HTR-8/SVneo (cell line): ENCODE measurements at regions not wholly inside any gene's neighbourhood (a gene's known extent, or its start where the extent isn't known, plus 50 kb on each side); places are given as distances from the start of the nearest gene placed in this dataset.

Experiments
- DNase-seq: peaks from one replicate; pipeline ENCODE4 v3.0.0; 2011; ENCODE audit warnings: low spot score, mixed read lengths; ENCODE audit not compliant: insufficient read length
- FAIRE-seq: peaks from 2 replicates; lab custom pipeline; 2011; peaks lifted over from hg19 to GRCh38; lab: Jason Lieb, UNC

- FAIRE-seq (no peak), DNase-seq (no peak)
Observed at GRCh38 chr3:117751651-117752050, 1042.1 kb downstream of the TUSC7 start.

- DNase-seq (no peak), FAIRE-seq (no peak)
Observed at GRCh38 chr3:117752984-117753717, 1043.6 kb downstream of the TUSC7 start.

- DNase-seq: no peak
- no peak for FAIRE-seq
Observed at GRCh38 chr3:117754058-117754457, 1044.5 kb downstream of the TUSC7 start.

GRCh38 chr3:117754841-117755240 lies 1045.3 kb downstream of the TUSC7 start:
- FAIRE-seq (no peak), DNase-seq (no peak)

GRCh38 chr3:117756563-117756962 lies 1047.0 kb downstream of the TUSC7 start:
- DNase-seq: no peak
- FAIRE-seq: no peak

GRCh38 chr3:117761703-117762620 lies 1052.4 kb downstream of the TUSC7 start:
- no peak for DNase-seq
- no peak for FAIRE-seq

GRCh38 chr3:117762621-117763037 lies 1053.0 kb downstream of the TUSC7 start:
- no peak for DNase-seq
- no peak for FAIRE-seq

GRCh38 chr3:117763561-117763960 lies 1054.0 kb downstream of the TUSC7 start:
- DNase-seq: no peak
- FAIRE-seq: no peak

GRCh38 chr3:117768581-117768980 lies 1059.0 kb downstream of the TUSC7 start:
- DNase-seq (no peak), FAIRE-seq (no peak)

GRCh38 chr3:117774130-117774529 lies 1064.6 kb downstream of the TUSC7 start:
- FAIRE-seq (no peak), DNase-seq (no peak)

GRCh38 chr3:117786349-117786748 lies 1076.8 kb downstream of the TUSC7 start:
- no peak for DNase-seq
- no peak for FAIRE-seq

- DNase-seq (no peak), FAIRE-seq (no peak)
Observed at GRCh38 chr3:117788061-117788460, 1078.5 kb downstream of the TUSC7 start.

GRCh38 chr3:117788506-117788905 lies 1078.9 kb downstream of the TUSC7 start:
- no peak for FAIRE-seq
- no peak for DNase-seq

GRCh38 chr3:117790235-117790987 lies 1080.8 kb downstream of the TUSC7 start:
- DNase-seq: no peak
- no peak for FAIRE-seq

- no peak for DNase-seq
- no peak for FAIRE-seq
Observed at GRCh38 chr3:117793622-117794265, 1084.2 kb downstream of the TUSC7 start.

- no peak for DNase-seq
- FAIRE-seq: no peak
Observed at GRCh38 chr3:117798221-117798620, 1088.6 kb downstream of the TUSC7 start.

GRCh38 chr3:117798687-117799386 lies 1089.3 kb downstream of the TUSC7 start:
- DNase-seq (no peak), FAIRE-seq (no peak)

- DNase-seq (no peak), FAIRE-seq (no peak)
Observed at GRCh38 chr3:117799387-117799735, 1089.8 kb downstream of the TUSC7 start.

GRCh38 chr3:117801912-117802239 lies 1092.3 kb downstream of the TUSC7 start:
- FAIRE-seq (no peak), DNase-seq (no peak)
